Thyroid gland (tissue), 4 donors: ENCODE measurements at regions not wholly inside any gene's neighbourhood (a gene's known extent, or its start where the extent isn't known, plus 50 kb on each side); places are given as distances from the start of the nearest gene placed in this dataset.

Experiments used
- POLR2A ChIP-seq, 2 donors: fragments of 450-650 bp; IDR thresholded peaks; one replicate each; pipeline ENCODE4 v1.6.1; 2017; ENCODE audit warnings: antibody characterized with exemption in 2 of 2, mild to moderate bottlenecking in 2 of 2, moderate library complexity in 1 of 2
- TF ChIP-seq, protein P1 (sequence below), 6 experiments: fragments of 200-600 bp in 3 of 6; fragments of 450-650 bp in 3 of 6; sonication (generic) in 3 of 6; IDR thresholded peaks; one replicate each; pipeline ENCODE4 v1.5.1; 2016 to 2019; ENCODE audit warnings: antibody characterized with exemption in 6 of 6, mild to moderate bottlenecking in 2 of 6, inconsistent platforms in 1 of 6, moderate library complexity in 1 of 6

DNA sequence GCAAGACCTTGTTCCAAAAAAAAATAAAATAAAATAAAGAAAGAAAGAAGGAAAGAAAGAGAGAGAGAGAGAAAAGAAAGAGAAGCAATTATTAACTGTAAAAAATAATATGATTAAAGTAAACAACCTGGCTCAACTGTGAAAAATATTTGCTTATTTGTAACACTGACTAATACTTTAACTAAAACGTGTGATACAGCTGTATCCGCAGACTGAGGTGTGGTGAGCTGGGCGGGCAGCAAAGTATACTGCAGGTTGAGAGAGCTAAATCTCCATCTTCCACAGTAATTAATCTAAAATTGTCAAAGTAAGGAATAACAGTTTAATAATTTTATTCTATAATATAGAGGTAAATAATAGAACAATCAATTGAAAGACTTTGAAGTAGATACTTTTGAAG is 145.5 kb upstream of the FAM241A start:
- TF ChIP-seq POLR2A (IDR thresholded peaks at IDR 0.05): no peak
- TF ChIP-seq, protein P1, sequence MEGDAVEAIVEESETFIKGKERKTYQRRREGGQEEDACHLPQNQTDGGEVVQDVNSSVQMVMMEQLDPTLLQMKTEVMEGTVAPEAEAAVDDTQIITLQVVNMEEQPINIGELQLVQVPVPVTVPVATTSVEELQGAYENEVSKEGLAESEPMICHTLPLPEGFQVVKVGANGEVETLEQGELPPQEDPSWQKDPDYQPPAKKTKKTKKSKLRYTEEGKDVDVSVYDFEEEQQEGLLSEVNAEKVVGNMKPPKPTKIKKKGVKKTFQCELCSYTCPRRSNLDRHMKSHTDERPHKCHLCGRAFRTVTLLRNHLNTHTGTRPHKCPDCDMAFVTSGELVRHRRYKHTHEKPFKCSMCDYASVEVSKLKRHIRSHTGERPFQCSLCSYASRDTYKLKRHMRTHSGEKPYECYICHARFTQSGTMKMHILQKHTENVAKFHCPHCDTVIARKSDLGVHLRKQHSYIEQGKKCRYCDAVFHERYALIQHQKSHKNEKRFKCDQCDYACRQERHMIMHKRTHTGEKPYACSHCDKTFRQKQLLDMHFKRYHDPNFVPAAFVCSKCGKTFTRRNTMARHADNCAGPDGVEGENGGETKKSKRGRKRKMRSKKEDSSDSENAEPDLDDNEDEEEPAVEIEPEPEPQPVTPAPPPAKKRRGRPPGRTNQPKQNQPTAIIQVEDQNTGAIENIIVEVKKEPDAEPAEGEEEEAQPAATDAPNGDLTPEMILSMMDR (IDR thresholded peaks at IDR 0.05): no peak
